Neural cell (in vitro differentiated cells): ENCODE measurements at regions not wholly inside any gene's neighbourhood (a gene's known extent, or its start where the extent isn't known, plus 50 kb on each side); places are given as distances from the start of the nearest gene placed in this dataset.

Experiments used
- CTCF ChIP-seq: fragments of 450-650 bp; IDR thresholded peaks from 2 replicates; pipeline ENCODE4 v1.5.1; 2014; ENCODE audit warnings: antibody characterized with exemption, mild to moderate bottlenecking, moderate library complexity; ENCODE audit not compliant: poor library complexity, severe bottlenecking
- EZH2 ChIP-seq: fragments of 200-600, 300-800 bp; shearing (Covaris generic), sonication (generic); IDR thresholded peaks from 2 replicates; pipeline ENCODE4 v1.6.1; 2014; ENCODE audit warnings: antibody characterized with exemption, low read length, borderline replicate concordance, mild to moderate bottlenecking; ENCODE audit not compliant: insufficient read depth, poor library complexity, severe bottlenecking
- POLR2AphosphoS5 ChIP-seq: IDR thresholded peaks from 2 replicates; pipeline ENCODE4 v1.6.1; 2012
- RAD21 ChIP-seq: fragments of 450-650 bp; conservative IDR thresholded peaks from 2 replicates; pipeline ENCODE4 v1.6.1; 2014; ENCODE audit warnings: antibody characterized with exemption, mild to moderate bottlenecking, moderate library complexity
- REST ChIP-seq: IDR thresholded peaks from 2 replicates; pipeline ENCODE4 v1.6.1; 2012; ENCODE audit warnings: borderline replicate concordance
- TAF1 ChIP-seq: IDR thresholded peaks from 2 replicates; pipeline ENCODE4 v1.6.1; 2012; ENCODE audit warnings: low read depth

- TF ChIP-seq REST = no peak
- no peak for TF ChIP-seq POLR2AphosphoS5
- no peak for TF ChIP-seq CTCF
- TF ChIP-seq EZH2 = no peak
- TF ChIP-seq RAD21 = no peak
- TF ChIP-seq TAF1 = no peak
Observed at GRCh38 chr4:65971686-65972085, 301.4 kb upstream of the EPHA5 start.
